D341Med (cell line): ENCODE measurements at regions not wholly inside any gene's neighbourhood (a gene's known extent, or its start where the extent isn't known, plus 50 kb on each side); places are given as distances from the start of the nearest gene placed in this dataset.

Experiments used
- DNase-seq: peaks from one replicate; pipeline ENCODE4 v3.0.0; 2012; ENCODE audit warnings: low spot score

GRCh38 chr2:51224790-51225189 is 192.9 kb upstream of the NRXN1 start:
- no peak for DNase-seq

- DNase-seq = no peak
Measured at GRCh38 chr2:51222106-51222505, 190.2 kb upstream of the NRXN1 start.

GRCh38 chr2:51220606-51221005 is 188.7 kb upstream of the NRXN1 start:
- no peak for DNase-seq

GRCh38 chr2:51220080-51220479 is 188.1 kb upstream of the NRXN1 start:
- DNase-seq = no peak

GRCh38 chr2:51219468-51219867 is 187.5 kb upstream of the NRXN1 start:
- no peak for DNase-seq

- DNase-seq = no peak
Measured at GRCh38 chr2:51218047-51218446, 186.1 kb upstream of the NRXN1 start.

- DNase-seq = no peak
Measured at GRCh38 chr2:51213826-51214225, 181.9 kb upstream of the NRXN1 start.

GRCh38 chr2:51212374-51212773 is 180.4 kb upstream of the NRXN1 start:
- no peak for DNase-seq

- DNase-seq = no peak
Measured at GRCh38 chr2:51208521-51208920, 176.6 kb upstream of the NRXN1 start.

- no peak for DNase-seq
Measured at GRCh38 chr2:51201295-51201694, 169.4 kb upstream of the NRXN1 start.

GRCh38 chr2:51194656-51195055 is 162.7 kb upstream of the NRXN1 start:
- DNase-seq = no peak

- no peak for DNase-seq
Measured at GRCh38 chr2:51170273-51170672, 138.3 kb upstream of the NRXN1 start.

- no peak for DNase-seq
Measured at GRCh38 chr2:51165534-51166260, 133.8 kb upstream of the NRXN1 start.

- DNase-seq = no peak
Measured at GRCh38 chr2:51158251-51158650, 126.3 kb upstream of the NRXN1 start.

GRCh38 chr2:51153236-51153635 is 121.3 kb upstream of the NRXN1 start:
- no peak for DNase-seq

- no peak for DNase-seq
Measured at GRCh38 chr2:51151490-51152140, 119.7 kb upstream of the NRXN1 start.

- DNase-seq = no peak
Measured at GRCh38 chr2:51149725-51150124, 117.8 kb upstream of the NRXN1 start.

GRCh38 chr2:51145761-51146160 is 113.8 kb upstream of the NRXN1 start:
- no peak for DNase-seq

GRCh38 chr2:51120754-51121280 is 88.9 kb upstream of the NRXN1 start:
- no peak for DNase-seq

GRCh38 chr2:51111532-51111931 is 79.6 kb upstream of the NRXN1 start:
- no peak for DNase-seq

GRCh38 chr2:51108794-51109193 is 76.9 kb upstream of the NRXN1 start:
- no peak for DNase-seq

- DNase-seq = no peak
Measured at GRCh38 chr2:51107841-51108240, 75.9 kb upstream of the NRXN1 start.

- DNase-seq = no peak
Measured at GRCh38 chr2:51105811-51106210, 73.9 kb upstream of the NRXN1 start.

- DNase-seq = no peak
Measured at GRCh38 chr2:51103205-51103604, 71.3 kb upstream of the NRXN1 start.
